ENCODE measurements at regions not wholly inside any gene's neighbourhood (a gene's known extent, or its start where the extent isn't known, plus 50 kb on each side); places are given as distances from the start of the nearest gene placed in this dataset.
"Not testable (repeated sequence)": the region's sequence is repeated elsewhere in the genome, so short reads cannot be mapped to it uniquely, and the experiment has no call there.

GRCh38 chr7:149561072-149561471 lies 63.5 kb upstream of the ZNF746 start:
- DNase-seq, result no peak

- no peak for DNase-seq
These were observed 62.1 kb upstream of the ZNF746 start for GRCh38 chr7:149559711-149560110.

DNA sequence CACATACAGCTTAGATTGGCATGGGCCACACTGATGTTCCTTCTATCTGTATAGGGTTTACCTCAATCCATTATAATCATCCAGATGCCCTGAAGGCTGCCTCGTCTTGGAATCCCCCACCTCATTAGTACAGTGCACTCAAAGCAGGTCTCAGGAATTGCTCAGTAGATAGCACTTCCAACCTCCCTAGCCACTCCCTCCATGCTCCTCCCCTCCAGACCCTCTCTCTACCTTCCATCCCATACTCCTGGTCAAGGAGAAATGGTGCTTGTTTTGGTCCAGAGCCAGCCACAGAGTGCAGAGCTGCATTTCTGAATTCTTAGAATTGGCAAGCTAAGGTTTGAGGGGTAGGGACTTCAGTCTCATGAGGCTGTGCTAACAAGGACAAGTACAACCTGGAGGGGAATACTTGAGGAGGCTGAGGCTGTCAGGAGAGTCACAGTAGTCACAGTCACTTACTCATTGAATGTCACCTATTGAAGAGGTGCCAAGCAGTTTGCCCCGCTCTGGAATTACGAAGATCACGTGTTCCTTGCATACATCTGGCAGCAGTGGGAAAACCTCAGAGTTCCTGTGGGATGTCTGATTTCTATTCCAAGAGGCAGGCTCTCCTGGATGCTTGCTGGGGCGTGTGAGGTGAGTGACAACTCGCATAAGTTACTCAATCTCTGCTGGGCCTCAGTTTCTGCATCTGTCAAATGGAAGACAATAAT lies 60.7 kb upstream of the ZNF746 start:
- DNase-seq, result no peak

DNA sequence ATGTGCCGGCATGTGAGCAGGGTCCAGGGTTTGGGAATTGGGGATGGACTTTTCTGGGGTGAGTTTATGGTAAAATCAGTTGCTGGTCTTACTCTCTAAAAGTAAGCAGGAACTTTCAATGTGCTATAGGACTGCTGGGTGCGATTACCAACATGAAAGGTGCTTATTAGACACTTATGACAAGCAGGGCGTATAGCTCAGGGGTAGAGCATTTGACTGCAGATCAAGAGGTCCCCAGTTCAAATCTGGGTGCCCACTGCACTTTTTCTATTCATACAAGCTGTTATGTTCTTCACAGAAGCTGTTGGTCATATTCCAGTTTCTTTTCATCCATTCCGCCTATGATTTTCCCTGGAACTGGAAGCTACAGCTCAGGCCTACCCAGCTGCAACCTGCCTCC lies 58.9 kb upstream of the ZNF746 start:
- DNase-seq, result not testable (repeated sequence)

GRCh38 chr7:149554821-149555220 lies 57.2 kb upstream of the ZNF746 start:
- not testable (repeated sequence) for DNase-seq

DNA sequence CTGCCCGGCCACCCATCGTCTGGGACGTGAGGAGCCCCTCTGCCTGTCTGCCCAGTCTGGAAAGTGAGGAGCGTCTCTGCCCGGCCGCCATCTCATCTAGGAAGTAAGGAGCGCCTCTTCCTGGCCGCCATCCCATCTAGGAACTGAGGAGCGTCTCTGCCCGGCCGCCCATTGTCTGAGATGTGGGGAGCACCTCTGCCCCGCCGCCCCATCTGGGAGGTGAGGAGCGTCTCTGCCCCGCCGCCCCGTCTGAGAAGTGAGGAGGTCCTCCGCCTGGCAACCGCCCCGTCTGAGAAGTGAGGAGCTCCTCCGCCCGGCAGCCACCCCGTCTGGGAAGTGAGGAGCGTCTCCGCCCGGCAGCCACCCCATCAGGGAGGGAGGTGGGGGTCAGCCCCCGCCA lies 56.4 kb upstream of the ZNF746 start:
- DNase-seq, result not testable (repeated sequence)

DNA sequence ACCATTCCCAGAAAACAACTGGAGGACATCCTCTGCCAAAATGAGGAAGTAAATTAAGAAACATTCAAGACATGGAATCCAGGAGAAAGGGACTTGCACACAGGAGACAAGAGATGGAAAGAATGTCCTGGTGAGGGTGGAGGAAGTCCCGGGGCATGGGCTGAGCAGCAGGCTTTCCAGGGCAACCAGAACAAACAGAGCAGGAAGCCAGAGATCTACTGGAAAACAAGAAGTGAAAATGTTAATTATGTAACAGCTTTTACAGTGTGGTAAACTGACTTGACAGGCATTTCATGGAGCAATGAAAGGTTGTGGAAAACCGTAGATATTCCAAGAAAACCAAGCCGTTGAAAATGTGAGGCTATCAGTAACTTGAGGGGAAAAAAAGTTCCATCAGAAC lies 55.2 kb upstream of the ZNF746 start:
- DNase-seq, result no peak

All from stimulated activated CD4-positive, alpha-beta T cell treated with anti-CD3 and anti-CD28 coated beads, Interleukin-12 subunit alpha, Interleukin-12 subunit beta, amount 100 ng/mL, for 4 hours (primary cell).